Large intestine (tissue), 3 donors: ENCODE measurements at regions not wholly inside any gene's neighbourhood (a gene's known extent, or its start where the extent isn't known, plus 50 kb on each side); places are given as distances from the start of the nearest gene placed in this dataset.

Experiments used
- DNase-seq, 2 donors: peaks; one replicate each; pipeline versions ENCODE4 v3.0.0 to v3.0.0-alpha.2; 2013
- H3K27ac ChIP-seq: one replicate; pipeline ENCODE4 v1.5.1; 2013; ENCODE audit warnings: low read length
- H3K27me3 ChIP-seq: 2 replicates; pipeline ENCODE4 v1.6.1; 2013; ENCODE audit warnings: low read length; ENCODE audit not compliant: control insufficient read depth, insufficient read depth
- H3K36me3 ChIP-seq: 2 replicates; pipeline ENCODE4 v1.6.1; 2013; ENCODE audit warnings: low read length; ENCODE audit not compliant: control insufficient read depth, insufficient read depth
- H3K4me1 ChIP-seq: one replicate; pipeline ENCODE4 v1.6.1; 2013; ENCODE audit warnings: low read length; ENCODE audit not compliant: control insufficient read depth, insufficient read depth
- H3K4me3 ChIP-seq: one replicate; pipeline ENCODE4 v1.5.1; 2013; ENCODE audit warnings: low read length
- H3K9me3 ChIP-seq: one replicate; pipeline ENCODE4 v1.6.1; 2013; ENCODE audit warnings: mild to moderate bottlenecking, low read depth, low read length, moderate library complexity; ENCODE audit not compliant: control insufficient read depth
- WGBS: methylation state at CpG from one replicate; pipeline ENCODE4 v1.1.5; 2013; ENCODE audit warnings: low lambda C conversion rate; ENCODE audit not compliant: insufficient coverage; 5-methylcytosine and 5-hydroxymethylcytosine counted together

GRCh38 chr7:128188396-128189230, 52.5 kb upstream of the LEP start:
- Histone ChIP-seq H3K27me3 (peaks cover 43% of the 10 kb centered on the region), H3K9me3 (peaks cover 5% of the 10 kb centered on the region), H3K27ac (no peak overlapping the region), H3K36me3 (no peaks in the 10 kb centered on the region), H3K4me1 (no peaks in the 10 kb centered on the region), H3K4me3 (no peak overlapping the region)
- no CpG with 5 or more reads among the region's 16 CpGs for WGBS
- no peak for DNase-seq

- Histone ChIP-seq H3K27ac (no peak overlapping the region), H3K4me3 (no peak overlapping the region), H3K27me3 (peaks cover 37% of the 10 kb centered on the region), H3K36me3 (no peaks in the 10 kb centered on the region), H3K9me3 (peaks cover 6% of the 10 kb centered on the region), H3K4me1 (no peaks in the 10 kb centered on the region)
- DNase-seq: no peak
- no CpG with 5 or more reads among the region's 8 CpGs for WGBS
Measured at GRCh38 chr7:128189231-128189930, 51.7 kb upstream of the LEP start.

GRCh38 chr7:128190051-128190647, 50.9 kb upstream of the LEP start:
- Histone ChIP-seq H3K36me3 (no peaks in the 10 kb centered on the region), H3K9me3 (peaks cover 14% of the 10 kb centered on the region), H3K27me3 (peaks cover 38% of the 10 kb centered on the region), H3K4me3 (no peak overlapping the region), H3K4me1 (no peaks in the 10 kb centered on the region), H3K27ac (no peak overlapping the region)
- DNase-seq: no peak
- WGBS: no CpG with 5 or more reads among the region's 7 CpGs

GRCh38 chr7:128191136-128191844, 49.8 kb upstream of the LEP start:
- no peak for DNase-seq
- Histone ChIP-seq H3K27me3 (peaks cover 36% of the 10 kb centered on the region), H3K9me3 (peaks cover 14% of the 10 kb centered on the region), H3K27ac (no peak overlapping the region), H3K4me3 (no peak overlapping the region), H3K36me3 (no peaks in the 10 kb centered on the region), H3K4me1 (no peaks in the 10 kb centered on the region)
- WGBS: 50% methylated on average over 1 of the region's 7 CpGs
